ENCODE measurements at regions not wholly inside any gene's neighbourhood (a gene's known extent, or its start where the extent isn't known, plus 50 kb on each side); places are given as distances from the start of the nearest gene placed in this dataset.
"Not testable (repeated sequence)": the region's sequence is repeated elsewhere in the genome, so short reads cannot be mapped to it uniquely, and the experiment has no call there.

- H3K9me3 Mint-ChIP-seq: no peaks in the 10 kb centered on the region
Observed at GRCh38 chr1:65595724-65596123, 175.3 kb downstream of the LEPR start.

GRCh38 chr1:65596768-65597167 lies 176.3 kb downstream of the LEPR start:
- H3K27me3 Mint-ChIP-seq: no peaks in the 10 kb centered on the region
- H3K9me3 Mint-ChIP-seq: no peaks in the 10 kb centered on the region
- no peak overlapping the region for H3K27ac Mint-ChIP-seq
- no peak overlapping the region for H3K4me3 Mint-ChIP-seq
- H3K36me3 Mint-ChIP-seq (ENCODE audit: low read depth): no peaks in the 10 kb centered on the region
- H3K4me1 Mint-ChIP-seq (ENCODE audit: low read depth): no peaks in the 10 kb centered on the region

More at GRCh38 chr1:65595724-65596123, 175.3 kb downstream of the LEPR start:
- H3K27me3 Mint-ChIP-seq: no peaks in the 10 kb centered on the region
- no peaks in the 10 kb centered on the region for H3K4me1 Mint-ChIP-seq (ENCODE audit: low read depth)
- no peaks in the 10 kb centered on the region for H3K36me3 Mint-ChIP-seq (ENCODE audit: low read depth)
- no peak overlapping the region for H3K4me3 Mint-ChIP-seq
- no peak overlapping the region for H3K27ac Mint-ChIP-seq

- Mint-ChIP-seq H3K27me3 (no peaks in the 10 kb centered on the region), H3K9me3 (no peaks in the 10 kb centered on the region)
Observed at GRCh38 chr1:65605621-65606020, 185.2 kb downstream of the LEPR start.

DNA sequence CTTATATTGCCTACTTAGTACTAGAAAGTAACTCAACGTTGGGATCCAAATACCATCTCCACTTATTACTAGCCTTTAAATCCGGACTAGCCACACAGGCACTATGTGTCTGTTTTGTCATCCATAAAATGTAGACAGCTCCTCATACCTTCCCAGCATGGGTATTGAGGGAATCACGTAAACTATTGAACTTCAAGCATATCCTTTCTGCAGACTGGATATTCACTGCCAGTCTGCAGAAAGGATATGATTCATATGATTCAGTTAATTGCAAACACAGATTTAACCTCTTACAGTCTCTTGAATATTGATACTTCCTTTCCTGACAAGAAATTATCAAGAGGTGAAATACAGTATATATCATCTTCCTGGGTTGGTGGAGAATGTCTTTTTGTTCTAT lies 186.0 kb downstream of the LEPR start:
- Mint-ChIP-seq H3K27ac (no peak overlapping the region), H3K9me3 (no peaks in the 10 kb centered on the region), H3K36me3 (ENCODE audit: low read depth) (no peaks in the 10 kb centered on the region), H3K27me3 (no peaks in the 10 kb centered on the region), H3K4me1 (ENCODE audit: low read depth) (no peaks in the 10 kb centered on the region), H3K4me3 (no peak overlapping the region)

More at GRCh38 chr1:65605621-65606020, 185.2 kb downstream of the LEPR start:
- no peak overlapping the region for H3K27ac Mint-ChIP-seq
- no peaks in the 10 kb centered on the region for H3K4me1 Mint-ChIP-seq (ENCODE audit: low read depth)
- no peaks in the 10 kb centered on the region for H3K36me3 Mint-ChIP-seq (ENCODE audit: low read depth)
- no peak overlapping the region for H3K4me3 Mint-ChIP-seq

DNA sequence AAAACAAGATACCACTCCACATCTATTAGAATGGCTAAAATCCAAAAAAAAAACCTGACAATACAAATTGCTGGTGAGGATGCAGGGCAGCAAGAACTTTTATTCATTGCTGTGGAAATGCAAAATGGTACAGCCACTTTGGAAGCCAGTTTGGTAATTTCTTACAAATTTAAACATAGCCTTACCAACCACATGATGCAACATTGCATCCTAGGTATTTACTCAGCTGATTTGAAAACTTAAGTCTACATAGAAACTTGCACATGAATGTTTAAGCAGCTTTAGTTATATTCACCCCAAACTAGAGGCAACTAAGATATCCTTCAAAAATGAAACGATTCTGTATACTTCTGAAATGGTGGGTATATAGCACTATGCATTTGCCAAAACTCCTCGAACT lies 178.8 kb upstream of the PDE4B start:
- Mint-ChIP-seq H3K4me3 (no peak overlapping the region), H3K27me3 (no peaks in the 10 kb centered on the region), H3K36me3 (ENCODE audit: low read depth) (no peaks in the 10 kb centered on the region), H3K27ac (no peak overlapping the region), H3K9me3 (no peaks in the 10 kb centered on the region), H3K4me1 (ENCODE audit: low read depth) (no peaks in the 10 kb centered on the region)

DNA sequence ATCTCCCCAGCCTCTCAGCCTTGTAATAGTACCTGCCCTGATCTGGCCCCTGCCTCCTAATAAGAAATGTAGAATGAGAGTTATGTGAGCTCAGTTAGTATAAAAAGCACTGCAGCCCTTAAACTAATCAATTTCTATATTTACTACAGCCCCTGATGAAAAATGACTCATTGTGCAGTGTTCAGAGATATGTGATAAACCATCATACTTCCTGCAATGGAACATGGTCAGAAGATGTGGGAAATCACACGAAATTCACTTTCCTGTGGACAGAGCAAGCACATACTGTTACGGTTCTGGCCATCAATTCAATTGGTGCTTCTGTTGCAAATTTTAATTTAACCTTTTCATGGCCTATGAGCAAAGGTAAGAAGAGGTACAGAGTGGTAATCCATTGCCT lies 176.8 kb upstream of the PDE4B start:
- H3K9me3 Mint-ChIP-seq: no peaks in the 10 kb centered on the region
- H3K27me3 Mint-ChIP-seq: no peaks in the 10 kb centered on the region
- H3K4me3 Mint-ChIP-seq: no peak overlapping the region
- H3K4me1 Mint-ChIP-seq (ENCODE audit: low read depth): no peaks in the 10 kb centered on the region
- H3K36me3 Mint-ChIP-seq (ENCODE audit: low read depth): no peaks in the 10 kb centered on the region
- no peak overlapping the region for H3K27ac Mint-ChIP-seq

GRCh38 chr1:65621721-65622120 lies 171.0 kb upstream of the PDE4B start:
- not testable (repeated sequence) for H3K27ac Mint-ChIP-seq; H3K4me3 Mint-ChIP-seq; H3K27me3 Mint-ChIP-seq; H3K4me1 Mint-ChIP-seq (ENCODE audit: low read depth); H3K36me3 Mint-ChIP-seq (ENCODE audit: low read depth); H3K9me3 Mint-ChIP-seq

DNA sequence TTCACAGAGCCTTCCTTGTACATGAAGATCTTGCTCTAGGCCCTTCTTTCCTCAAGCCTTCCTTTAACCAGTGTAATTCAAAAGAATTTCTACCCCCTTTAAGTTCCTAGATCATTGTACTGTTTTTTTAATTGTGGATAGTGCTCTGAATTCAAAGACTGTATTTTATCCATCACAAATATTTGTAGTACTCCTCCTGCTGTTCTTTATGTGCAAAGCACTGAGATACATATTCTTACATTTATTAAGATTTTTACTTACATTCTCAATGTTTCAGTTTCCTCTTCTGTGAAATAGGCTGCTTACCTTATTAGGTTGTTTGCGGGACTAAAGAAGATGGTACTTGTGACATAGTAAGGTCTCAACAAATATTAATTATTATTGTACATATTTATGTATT lies 168.8 kb upstream of the PDE4B start:
- H3K4me1 Mint-ChIP-seq (ENCODE audit: low read depth): no peaks in the 10 kb centered on the region
- no peak overlapping the region for H3K27ac Mint-ChIP-seq
- no peaks in the 10 kb centered on the region for H3K36me3 Mint-ChIP-seq (ENCODE audit: low read depth)
- H3K4me3 Mint-ChIP-seq: no peak overlapping the region
- H3K9me3 Mint-ChIP-seq: no peaks in the 10 kb centered on the region
- no peaks in the 10 kb centered on the region for H3K27me3 Mint-ChIP-seq

GRCh38 chr1:65625528-65625927 lies 167.2 kb upstream of the PDE4B start:
- Mint-ChIP-seq H3K27ac (no peak overlapping the region), H3K27me3 (no peaks in the 10 kb centered on the region), H3K4me1 (ENCODE audit: low read depth) (no peaks in the 10 kb centered on the region), H3K9me3 (no peaks in the 10 kb centered on the region), H3K36me3 (ENCODE audit: low read depth) (no peaks in the 10 kb centered on the region), H3K4me3 (no peak overlapping the region)

DNA sequence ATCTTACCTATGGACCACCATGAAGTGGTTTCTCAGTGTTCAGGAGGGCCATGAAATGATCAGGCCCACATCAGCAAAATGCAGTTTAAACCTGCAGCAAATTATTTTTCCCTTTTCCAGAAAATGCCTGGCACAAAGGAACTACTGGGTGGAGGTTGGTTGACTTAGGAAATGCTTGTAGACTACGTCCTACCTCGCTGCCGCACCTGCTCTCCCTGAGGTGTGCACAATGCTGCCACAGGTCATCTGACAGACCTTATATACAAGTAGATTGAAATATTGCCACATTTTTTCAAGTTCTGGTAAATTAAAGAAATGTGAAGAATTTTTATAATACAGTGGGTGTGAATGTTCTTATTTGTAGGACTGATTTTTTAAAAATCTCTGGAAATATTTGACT lies 166.7 kb upstream of the PDE4B start:
- Mint-ChIP-seq H3K4me1 (ENCODE audit: low read depth) (no peaks in the 10 kb centered on the region), H3K9me3 (no peaks in the 10 kb centered on the region), H3K27ac (no peak overlapping the region), H3K36me3 (ENCODE audit: low read depth) (no peaks in the 10 kb centered on the region), H3K4me3 (no peak overlapping the region), H3K27me3 (no peaks in the 10 kb centered on the region)

GRCh38 chr1:65629788-65630187 lies 162.9 kb upstream of the PDE4B start:
- Mint-ChIP-seq H3K27ac (no peak overlapping the region), H3K36me3 (ENCODE audit: low read depth) (no peaks in the 10 kb centered on the region), H3K27me3 (no peaks in the 10 kb centered on the region), H3K4me1 (ENCODE audit: low read depth) (no peaks in the 10 kb centered on the region), H3K9me3 (no peaks in the 10 kb centered on the region), H3K4me3 (no peak overlapping the region)

- Mint-ChIP-seq H3K36me3 (ENCODE audit: low read depth) (no peaks in the 10 kb centered on the region), H3K4me3 (no peak overlapping the region), H3K9me3 (no peaks in the 10 kb centered on the region), H3K27me3 (no peaks in the 10 kb centered on the region), H3K27ac (no peak overlapping the region), H3K4me1 (ENCODE audit: low read depth) (no peaks in the 10 kb centered on the region)
Observed at GRCh38 chr1:65630855-65631254, 161.8 kb upstream of the PDE4B start.

DNA sequence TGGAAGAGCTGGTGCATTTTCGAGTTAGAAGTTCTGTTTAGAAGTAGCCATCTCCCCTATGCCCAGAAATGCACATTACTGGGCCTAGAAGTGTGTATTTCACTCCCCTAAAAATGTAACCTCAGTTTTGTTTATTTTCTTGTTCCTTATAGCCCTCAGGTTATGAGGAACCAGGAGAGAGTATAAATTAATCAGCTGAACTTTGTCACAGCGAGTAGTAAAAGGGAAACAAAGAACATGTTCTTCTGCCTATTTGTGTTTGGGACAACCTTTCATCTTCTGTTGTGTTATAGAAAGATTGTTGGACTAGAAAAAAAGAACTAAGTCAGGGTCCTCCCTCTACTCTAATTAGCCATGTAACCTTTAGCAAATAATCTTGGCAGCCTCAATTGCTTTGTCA lies 160.5 kb upstream of the PDE4B start:
- Mint-ChIP-seq H3K36me3 (ENCODE audit: low read depth) (no peaks in the 10 kb centered on the region), H3K27ac (no peak overlapping the region), H3K4me1 (ENCODE audit: low read depth) (no peaks in the 10 kb centered on the region), H3K4me3 (no peak overlapping the region), H3K9me3 (no peaks in the 10 kb centered on the region), H3K27me3 (no peaks in the 10 kb centered on the region)

DNA sequence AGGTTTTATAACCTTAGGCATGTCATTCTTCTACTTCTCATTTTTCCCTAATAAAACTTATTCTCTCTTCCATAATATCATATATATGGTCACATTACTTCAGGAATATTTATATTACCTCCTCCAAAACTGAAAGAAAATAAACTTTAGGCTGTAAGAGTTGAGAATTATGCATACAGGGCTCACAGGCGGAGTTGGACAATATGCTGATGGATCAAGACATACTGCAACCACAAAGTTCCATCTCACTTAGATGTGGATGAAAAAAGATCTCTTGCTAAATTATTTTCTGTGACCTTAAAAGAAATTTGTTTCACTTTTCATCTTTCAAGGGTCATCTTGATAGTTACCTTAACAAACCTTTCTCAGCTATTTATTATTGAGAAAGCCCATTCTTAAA lies 152.6 kb upstream of the PDE4B start:
- H3K4me1 Mint-ChIP-seq (ENCODE audit: low read depth): no peaks in the 10 kb centered on the region
- no peaks in the 10 kb centered on the region for H3K9me3 Mint-ChIP-seq
- H3K27ac Mint-ChIP-seq: no peak overlapping the region
- peaks cover 4% of the 10 kb centered on the region for H3K27me3 Mint-ChIP-seq
- H3K4me3 Mint-ChIP-seq: no peak overlapping the region
- H3K36me3 Mint-ChIP-seq (ENCODE audit: low read depth): no peaks in the 10 kb centered on the region

DNA sequence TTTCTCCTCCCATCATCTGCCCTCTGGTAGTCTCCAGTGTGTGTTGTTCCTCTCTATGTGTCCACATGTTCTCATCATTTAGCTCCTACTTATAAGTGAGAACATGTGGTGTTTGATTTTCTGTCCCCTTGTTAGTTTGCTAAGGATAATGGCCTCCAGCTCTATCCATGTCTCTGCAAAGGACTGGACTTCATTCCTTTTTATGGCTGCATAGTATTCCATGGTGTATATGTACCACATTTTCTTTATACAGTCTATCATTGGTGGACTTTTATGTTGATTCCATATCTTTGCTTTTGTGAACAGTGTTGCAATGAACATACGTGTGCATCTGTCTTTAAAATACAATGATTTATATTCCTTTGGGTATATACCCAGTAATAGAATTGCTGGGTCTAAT lies 143.5 kb upstream of the PDE4B start:
- H3K9me3 Mint-ChIP-seq: peaks cover 13% of the 10 kb centered on the region
- H3K27ac Mint-ChIP-seq; H3K4me1 Mint-ChIP-seq (ENCODE audit: low read depth); H3K4me3 Mint-ChIP-seq; H3K36me3 Mint-ChIP-seq (ENCODE audit: low read depth): not testable (repeated sequence)
- peaks cover 19% of the 10 kb centered on the region for H3K27me3 Mint-ChIP-seq

DNA sequence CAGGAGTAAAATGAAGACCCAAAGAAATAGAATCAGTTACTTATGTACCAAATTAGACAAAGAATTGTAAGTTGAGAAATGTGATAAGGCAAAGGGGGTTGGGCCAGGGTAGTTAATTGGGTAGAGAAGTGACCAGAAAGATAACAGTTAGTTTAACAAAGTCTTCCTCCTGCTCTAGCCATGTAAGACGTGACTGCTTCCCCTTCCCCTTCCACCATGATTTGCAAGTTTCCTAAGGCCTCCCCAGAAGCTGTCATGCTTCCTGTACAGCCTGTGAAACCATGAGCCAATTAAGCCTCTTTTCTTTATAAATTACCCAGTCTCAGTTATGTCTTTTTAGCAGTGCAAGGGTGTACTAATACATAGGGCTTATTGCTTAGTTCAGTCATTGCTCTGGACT lies 142.0 kb upstream of the PDE4B start:
- Mint-ChIP-seq H3K27ac (no peak overlapping the region), H3K9me3 (peaks cover 13% of the 10 kb centered on the region), H3K27me3 (peaks cover 19% of the 10 kb centered on the region), H3K4me3 (no peak overlapping the region), H3K4me1 (ENCODE audit: low read depth) (no peaks in the 10 kb centered on the region), H3K36me3 (ENCODE audit: low read depth) (no peaks in the 10 kb centered on the region)

DNA sequence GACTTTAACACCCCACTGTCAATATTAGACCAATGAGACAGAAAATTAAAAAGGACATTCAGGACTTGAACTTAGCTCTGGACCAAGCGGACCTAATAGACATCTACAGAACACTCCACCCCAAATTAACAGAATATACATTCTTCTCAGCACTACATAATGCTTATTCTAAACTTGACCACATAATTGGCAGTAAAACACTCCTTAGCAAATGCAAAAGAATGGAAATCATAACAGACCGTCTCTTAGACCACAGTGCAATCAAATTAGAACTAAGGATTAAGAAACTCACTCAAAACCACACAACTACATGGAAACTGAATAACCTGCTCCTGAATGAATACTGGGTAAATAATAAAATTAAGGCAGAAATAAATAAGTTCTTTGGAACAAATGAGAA lies 138.2 kb upstream of the PDE4B start:
- not testable (repeated sequence) for H3K36me3 Mint-ChIP-seq (ENCODE audit: low read depth); H3K9me3 Mint-ChIP-seq; H3K27ac Mint-ChIP-seq; H3K4me3 Mint-ChIP-seq; H3K4me1 Mint-ChIP-seq (ENCODE audit: low read depth)
- H3K27me3 Mint-ChIP-seq: peaks cover 19% of the 10 kb centered on the region
